Kidney capillary endothelial cell (primary cell): ENCODE measurements at regions not wholly inside any gene's neighbourhood (a gene's known extent, or its start where the extent isn't known, plus 50 kb on each side); places are given as distances from the start of the nearest gene placed in this dataset.
"Not testable (repeated sequence)": the region's sequence is repeated elsewhere in the genome, so short reads cannot be mapped to it uniquely, and the experiment has no call there.

Experiments used
- DNase-seq: peaks from one replicate; pipeline ENCODE4 v3.0.0-alpha.2; 2018; ENCODE audit warnings: low spot score

- DNase-seq: no peak
These were observed 559.1 kb upstream of the TRPC7 start for GRCh38 chr5:136924490-136924889.

- DNase-seq: no peak
These were observed 545.3 kb upstream of the TRPC7 start for GRCh38 chr5:136910625-136911024.

GRCh38 chr5:136909906-136910305 is 544.6 kb upstream of the TRPC7 start:
- no peak for DNase-seq

- DNase-seq: no peak
These were observed 542.0 kb upstream of the TRPC7 start for GRCh38 chr5:136907371-136907770.

- no peak for DNase-seq
These were observed 541.2 kb upstream of the TRPC7 start for GRCh38 chr5:136906545-136906944.

- DNase-seq: no peak
These were observed 540.2 kb upstream of the TRPC7 start for GRCh38 chr5:136905571-136905970.

GRCh38 chr5:136894070-136894469 is 528.7 kb upstream of the TRPC7 start:
- no peak for DNase-seq

GRCh38 chr5:136892000-136892399 is 526.7 kb upstream of the TRPC7 start:
- no peak for DNase-seq

GRCh38 chr5:136891175-136891972 is 526.0 kb upstream of the TRPC7 start:
- no peak for DNase-seq

GRCh38 chr5:136890431-136891148 is 525.2 kb upstream of the TRPC7 start:
- no peak for DNase-seq

- DNase-seq: no peak
These were observed 521.3 kb upstream of the TRPC7 start for GRCh38 chr5:136886608-136887007.

- DNase-seq: no peak
These were observed 499.6 kb upstream of the TRPC7 start for GRCh38 chr5:136864960-136865359.

GRCh38 chr5:136856648-136857047 is 491.3 kb upstream of the TRPC7 start:
- no peak for DNase-seq

- no peak for DNase-seq
These were observed 488.6 kb upstream of the TRPC7 start for GRCh38 chr5:136853971-136854370.

GRCh38 chr5:136840601-136841000 is 475.3 kb upstream of the TRPC7 start:
- no peak for DNase-seq

- no peak for DNase-seq
These were observed 470.7 kb upstream of the TRPC7 start for GRCh38 chr5:136836093-136836492.

- DNase-seq: no peak
These were observed 455.5 kb upstream of the TRPC7 start for GRCh38 chr5:136820848-136821247.

GRCh38 chr5:136819526-136820302 is 454.4 kb upstream of the TRPC7 start:
- DNase-seq: no peak

GRCh38 chr5:136816327-136816726 is 451.0 kb upstream of the TRPC7 start:
- no peak for DNase-seq

- DNase-seq: no peak
These were observed 449.5 kb upstream of the TRPC7 start for GRCh38 chr5:136814619-136815378.

- DNase-seq: not testable (repeated sequence)
These were observed 446.9 kb upstream of the TRPC7 start for GRCh38 chr5:136812270-136812669.

GRCh38 chr5:136811551-136811950 is 446.2 kb upstream of the TRPC7 start:
- DNase-seq: peak; percentile 68
